ENCODE measurements at regions not wholly inside any gene's neighbourhood (a gene's known extent, or its start where the extent isn't known, plus 50 kb on each side); places are given as distances from the start of the nearest gene placed in this dataset.

DNA sequence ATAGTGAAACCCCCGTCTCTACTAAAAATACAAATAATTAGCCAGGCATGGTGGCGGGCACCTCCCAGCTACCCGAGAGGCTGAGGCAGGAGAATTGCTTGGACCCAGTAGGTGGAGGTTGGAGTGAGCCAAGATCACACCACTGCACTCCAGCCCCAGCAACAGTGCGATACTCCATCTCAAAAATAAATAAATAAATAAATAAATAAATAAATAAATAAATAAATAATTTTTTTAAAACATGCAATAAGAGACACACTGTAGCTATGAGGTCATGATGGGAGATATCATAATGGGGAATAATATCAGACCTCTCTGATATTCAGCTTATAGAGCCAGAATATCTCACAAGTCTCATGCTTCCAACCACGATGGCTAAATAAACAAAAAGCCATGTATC lies 82.3 kb downstream of the CD24 start:
- peaks cover 14% of the 10 kb centered on the region for H3K4me1 ChIP-seq
- no peaks in the 10 kb centered on the region for H3K36me3 ChIP-seq
- no peak for DNase-seq (ENCODE audit: low spot score in 2 of 2)
- no peak overlapping the region for H3K27ac ChIP-seq
- H3K27me3 ChIP-seq, result no peaks in the 10 kb centered on the region
- no peak overlapping the region for H3K4me3 ChIP-seq
- no peaks in the 10 kb centered on the region for H3K9me3 ChIP-seq
- TF ChIP-seq, protein P1, sequence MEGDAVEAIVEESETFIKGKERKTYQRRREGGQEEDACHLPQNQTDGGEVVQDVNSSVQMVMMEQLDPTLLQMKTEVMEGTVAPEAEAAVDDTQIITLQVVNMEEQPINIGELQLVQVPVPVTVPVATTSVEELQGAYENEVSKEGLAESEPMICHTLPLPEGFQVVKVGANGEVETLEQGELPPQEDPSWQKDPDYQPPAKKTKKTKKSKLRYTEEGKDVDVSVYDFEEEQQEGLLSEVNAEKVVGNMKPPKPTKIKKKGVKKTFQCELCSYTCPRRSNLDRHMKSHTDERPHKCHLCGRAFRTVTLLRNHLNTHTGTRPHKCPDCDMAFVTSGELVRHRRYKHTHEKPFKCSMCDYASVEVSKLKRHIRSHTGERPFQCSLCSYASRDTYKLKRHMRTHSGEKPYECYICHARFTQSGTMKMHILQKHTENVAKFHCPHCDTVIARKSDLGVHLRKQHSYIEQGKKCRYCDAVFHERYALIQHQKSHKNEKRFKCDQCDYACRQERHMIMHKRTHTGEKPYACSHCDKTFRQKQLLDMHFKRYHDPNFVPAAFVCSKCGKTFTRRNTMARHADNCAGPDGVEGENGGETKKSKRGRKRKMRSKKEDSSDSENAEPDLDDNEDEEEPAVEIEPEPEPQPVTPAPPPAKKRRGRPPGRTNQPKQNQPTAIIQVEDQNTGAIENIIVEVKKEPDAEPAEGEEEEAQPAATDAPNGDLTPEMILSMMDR (IDR thresholded peaks at IDR 0.05), result no peak
- no peak for TF ChIP-seq POLR2AphosphoS5 (IDR thresholded peaks at IDR 0.05)
- TF ChIP-seq EP300 (IDR thresholded peaks at IDR 0.05), result no peak
- no peak for TF ChIP-seq POLR2A (IDR thresholded peaks at IDR 0.05)
- WGBS, result 91% methylated on average over 5 of the region's 5 CpGs

DNA sequence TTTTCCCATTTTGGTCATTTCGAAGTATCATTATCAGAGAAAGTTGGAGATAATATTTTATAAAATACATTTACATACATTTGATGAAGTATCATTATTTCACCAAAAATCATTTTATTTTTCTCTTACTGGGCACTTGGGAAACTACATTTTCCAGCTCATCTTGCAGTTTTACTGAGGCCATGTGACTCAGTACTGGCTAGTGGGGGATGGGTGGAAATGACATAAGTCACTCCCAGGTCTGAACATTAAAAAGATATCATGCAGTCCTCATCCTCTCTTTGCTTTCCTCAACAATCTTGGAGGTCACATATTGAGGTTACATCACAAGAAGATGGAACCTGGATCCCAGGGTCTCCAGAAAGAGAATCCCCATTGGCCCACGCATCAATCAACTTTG lies 84.1 kb downstream of the CD24 start:
- 93% methylated on average over 2 of the region's 2 CpGs for WGBS
- H3K36me3 ChIP-seq, result no peaks in the 10 kb centered on the region
- H3K27me3 ChIP-seq, result no peaks in the 10 kb centered on the region
- no peak overlapping the region for H3K27ac ChIP-seq
- TF ChIP-seq EP300 (IDR thresholded peaks at IDR 0.05) (no peak), POLR2A (IDR thresholded peaks at IDR 0.05) (no peak), POLR2AphosphoS5 (IDR thresholded peaks at IDR 0.05) (no peak)
- TF ChIP-seq, protein P1 (IDR thresholded peaks at IDR 0.05), result no peak
- no peak overlapping the region for H3K4me3 ChIP-seq
- no peak for DNase-seq (ENCODE audit: low spot score in 2 of 2)
- H3K9me3 ChIP-seq, result no peaks in the 10 kb centered on the region
- H3K4me1 ChIP-seq, result peaks cover 16% of the 10 kb centered on the region

DNA sequence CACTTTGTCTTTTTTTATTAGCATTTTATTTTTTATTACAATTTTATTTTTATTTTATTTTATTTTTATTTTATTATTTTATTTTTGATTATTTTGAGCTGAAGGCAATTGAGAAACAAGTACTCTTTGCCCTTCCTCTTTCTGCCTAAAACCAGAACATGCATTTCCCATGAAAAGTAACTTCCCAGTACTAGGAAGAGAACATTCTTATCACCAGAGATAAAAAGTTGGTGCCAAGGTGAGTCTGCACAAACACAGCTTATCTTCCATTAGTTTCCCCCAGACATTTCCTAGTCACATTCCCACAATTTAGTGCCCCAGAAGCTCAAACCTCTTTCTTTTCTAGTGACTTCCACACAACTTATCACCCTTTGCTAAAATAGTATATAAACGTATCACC lies 84.8 kb downstream of the CD24 start:
- no peak for DNase-seq (ENCODE audit: low spot score in 2 of 2)
- Histone ChIP-seq H3K36me3 (no peaks in the 10 kb centered on the region), H3K4me3 (no peak overlapping the region), H3K27ac (no peak overlapping the region), H3K27me3 (no peaks in the 10 kb centered on the region), H3K4me1 (peaks cover 17% of the 10 kb centered on the region), H3K9me3 (no peaks in the 10 kb centered on the region)
- WGBS, result 86% methylated on average over 1 of the region's 1 CpG
- TF ChIP-seq, protein P1 (IDR thresholded peaks at IDR 0.05), result no peak
- no peak for TF ChIP-seq EP300 (IDR thresholded peaks at IDR 0.05)
- no peak for TF ChIP-seq POLR2A (IDR thresholded peaks at IDR 0.05)
- no peak for TF ChIP-seq POLR2AphosphoS5 (IDR thresholded peaks at IDR 0.05)

DNA sequence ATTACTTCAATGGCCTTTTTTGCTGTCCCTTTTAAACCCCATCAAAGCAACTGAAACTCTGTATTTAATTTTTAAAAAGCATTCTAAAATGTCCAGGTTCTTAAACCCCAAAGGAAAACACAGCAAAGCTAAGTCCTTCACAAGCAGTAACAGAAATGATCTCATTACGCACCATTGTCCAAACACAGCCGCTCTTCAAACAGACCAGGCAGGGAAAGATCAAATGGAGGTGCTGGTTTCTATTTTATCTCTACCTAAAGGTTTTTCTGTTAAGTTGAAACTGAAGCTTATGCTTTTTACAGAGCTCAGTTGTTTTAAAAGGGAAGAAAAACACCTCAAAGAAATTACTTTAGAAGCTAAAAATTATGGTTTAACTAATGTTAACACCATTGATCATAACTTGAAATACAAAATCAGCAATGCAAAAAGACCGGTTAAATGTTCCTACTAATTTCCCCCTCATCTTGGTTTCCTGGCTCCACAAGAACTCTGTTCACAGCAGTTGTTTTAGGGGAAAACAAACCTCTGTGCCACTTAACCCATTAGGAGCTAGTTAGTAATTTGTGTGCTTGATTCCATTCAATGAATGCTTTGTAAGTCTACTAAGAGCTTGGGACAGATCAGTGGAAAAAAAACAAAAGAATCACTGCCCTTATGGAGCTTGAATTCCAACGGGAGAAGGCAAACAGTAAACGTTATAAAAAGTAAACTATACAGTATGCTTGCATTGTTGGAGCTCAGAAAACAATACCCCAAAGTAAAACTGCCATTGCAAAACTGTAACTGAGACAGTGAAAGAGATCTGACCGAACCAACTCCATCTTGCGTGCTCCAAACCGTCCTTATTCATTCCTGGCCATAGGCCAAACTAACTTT lies 87.4 kb downstream of the CD24 start:
- TF ChIP-seq POLR2A (IDR thresholded peaks at IDR 0.05), result no peak
- TF ChIP-seq, protein P1 (IDR thresholded peaks at IDR 0.05), result no peak
- no peak for TF ChIP-seq EP300 (IDR thresholded peaks at IDR 0.05)
- TF ChIP-seq POLR2AphosphoS5 (IDR thresholded peaks at IDR 0.05), result no peak

DNA sequence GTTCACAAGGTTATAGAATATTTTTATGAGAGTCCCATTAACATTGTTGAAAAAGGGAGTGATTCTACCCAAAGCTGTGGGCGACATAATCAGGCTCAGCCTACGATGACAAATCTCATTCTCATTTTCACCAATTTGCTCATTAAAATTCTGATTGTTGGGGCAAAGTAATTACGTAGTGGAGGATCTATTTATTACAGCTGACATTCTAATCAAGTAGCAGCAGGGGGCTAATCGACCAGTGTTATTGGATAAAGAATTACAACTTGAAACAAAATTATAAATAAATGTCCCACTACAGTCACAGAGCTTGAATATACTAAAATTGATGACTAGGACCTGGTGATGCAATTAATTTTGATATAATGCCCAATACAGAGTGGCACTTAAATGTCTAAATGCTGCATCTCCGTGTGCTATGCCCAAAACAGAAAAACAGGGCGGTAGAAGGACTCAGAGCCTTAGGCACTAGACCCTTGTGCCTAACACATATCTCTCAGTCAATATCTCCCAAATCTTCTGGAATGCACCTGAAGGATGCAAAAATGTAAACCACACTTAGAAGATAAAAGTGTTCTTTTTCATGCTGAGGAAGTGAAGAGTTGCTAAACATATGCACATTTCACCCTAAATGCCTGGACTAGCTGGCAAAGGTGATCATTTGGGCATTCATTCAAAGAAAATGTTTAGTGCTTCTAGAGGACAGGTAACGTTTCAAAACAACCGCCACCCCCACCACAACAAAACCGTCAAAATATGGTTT lies 88.3 kb downstream of the CD24 start:
- Histone ChIP-seq H3K9me3 (no peaks in the 10 kb centered on the region), H3K4me1 (peaks cover 19% of the 10 kb centered on the region)

More for the DNA sequence above, 87.4 kb downstream of the CD24 start:
- 52% methylated on average over 8 of the region's 8 CpGs for WGBS
- peak overlapping the region; percentile 38 for H3K27ac ChIP-seq
- no peak overlapping the region for H3K4me3 ChIP-seq
- no peak for DNase-seq (ENCODE audit: low spot score in 2 of 2)
- H3K36me3 ChIP-seq, result no peaks in the 10 kb centered on the region
- H3K27me3 ChIP-seq, result no peaks in the 10 kb centered on the region
- no peaks in the 10 kb centered on the region for H3K9me3 ChIP-seq
- H3K4me1 ChIP-seq, result peaks cover 18% of the 10 kb centered on the region

More for the DNA sequence above, 88.3 kb downstream of the CD24 start:
- DNase-seq (ENCODE audit: low spot score in 2 of 2), result no peak
- WGBS, result 63% methylated on average over 9 of the region's 9 CpGs
- no peaks in the 10 kb centered on the region for H3K27me3 ChIP-seq
- H3K4me3 ChIP-seq, result no peak overlapping the region
- TF ChIP-seq POLR2AphosphoS5 (IDR thresholded peaks at IDR 0.05) (no peak), POLR2A (IDR thresholded peaks at IDR 0.05) (no peak)
- TF ChIP-seq, protein P1 (IDR thresholded peaks at IDR 0.05), result no peak
- H3K36me3 ChIP-seq, result no peaks in the 10 kb centered on the region
- H3K27ac ChIP-seq, result no peak overlapping the region
